DMS79 treated with DMSO at 0.1 percent for 48 hours (cell line): ENCODE measurements at regions not wholly inside any gene's neighbourhood (a gene's known extent, or its start where the extent isn't known, plus 50 kb on each side); places are given as distances from the start of the nearest gene placed in this dataset.
"Not testable (repeated sequence)": the region's sequence is repeated elsewhere in the genome, so short reads cannot be mapped to it uniquely, and the experiment has no call there.

Experiments
- DNase-seq: peaks from one replicate; lab custom pipeline; 2025; lab: John Stamatoyannopoulos, UW

GRCh38 chr12:20044351-20044750 lies 324.0 kb upstream of the PDE3A start:
- DNase-seq = no peak

GRCh38 chr12:20044846-20045245 lies 323.5 kb upstream of the PDE3A start:
- DNase-seq = no peak

GRCh38 chr12:20047901-20048300 lies 320.4 kb upstream of the PDE3A start:
- no peak for DNase-seq

- no peak for DNase-seq
These were observed 318.1 kb upstream of the PDE3A start for GRCh38 chr12:20050221-20050620.

DNA sequence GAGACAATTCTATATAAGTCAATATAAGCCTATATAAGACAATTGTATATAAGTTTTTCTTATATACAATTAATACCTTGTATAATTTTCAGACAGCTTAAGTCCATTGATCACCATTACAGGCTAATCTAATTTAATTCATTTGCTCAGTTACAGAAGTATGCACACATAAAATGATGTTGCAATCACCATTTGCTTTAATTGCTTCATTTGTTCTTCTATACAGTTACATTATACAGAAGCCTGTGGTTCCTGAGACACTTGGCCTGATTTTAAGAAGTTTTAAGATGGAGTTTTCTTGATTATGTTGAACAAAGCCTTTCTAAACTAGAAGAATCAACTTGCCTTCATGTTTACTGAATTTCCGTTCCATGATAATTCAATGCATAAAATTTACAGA lies 314.6 kb upstream of the PDE3A start:
- no peak for DNase-seq

- DNase-seq = no peak
These were observed 312.5 kb upstream of the PDE3A start for GRCh38 chr12:20055856-20056255.

DNA sequence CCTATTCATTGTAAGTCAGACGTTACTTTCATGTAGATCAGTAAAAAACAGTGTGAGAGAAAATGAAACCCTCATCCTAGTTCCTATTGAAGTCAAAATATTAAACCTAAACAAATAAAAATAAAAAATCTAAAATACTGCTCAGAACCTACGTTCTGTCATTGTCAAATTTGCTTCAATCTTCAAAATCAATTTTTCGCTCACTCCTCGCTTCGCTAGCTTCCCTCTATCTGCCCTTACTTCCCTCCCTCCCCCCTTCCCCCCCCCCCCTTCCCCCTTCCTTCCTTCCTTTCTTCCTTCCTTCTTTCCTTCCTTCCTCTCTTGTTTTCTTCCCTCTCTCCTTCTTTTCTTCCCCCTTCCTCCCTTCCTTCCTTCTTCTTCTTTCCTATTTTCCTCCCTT lies 310.9 kb upstream of the PDE3A start:
- no peak for DNase-seq

GRCh38 chr12:20063116-20063515 lies 305.2 kb upstream of the PDE3A start:
- no peak for DNase-seq

DNA sequence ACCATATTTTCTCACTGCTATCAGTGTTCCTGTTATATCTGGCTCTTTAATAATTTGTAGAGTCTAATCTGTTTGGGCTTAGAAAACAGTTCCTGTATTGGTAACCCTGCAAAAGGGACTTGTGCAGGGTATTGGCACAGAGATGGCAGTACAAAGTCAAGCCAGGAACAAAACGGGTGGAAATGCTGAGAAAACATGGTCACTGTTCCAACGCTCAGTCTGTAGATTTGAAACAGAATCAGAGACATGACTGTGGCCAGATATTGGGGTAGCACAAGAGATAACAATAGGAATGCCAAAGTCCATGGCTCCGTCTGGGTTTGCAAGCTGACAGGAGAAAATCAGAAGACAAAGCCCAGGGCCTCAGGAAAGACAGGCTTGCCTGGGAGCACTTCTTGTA lies 290.7 kb upstream of the PDE3A start:
- no peak for DNase-seq

- no peak for DNase-seq
These were observed 279.3 kb upstream of the PDE3A start for GRCh38 chr12:20089077-20089476.

DNA sequence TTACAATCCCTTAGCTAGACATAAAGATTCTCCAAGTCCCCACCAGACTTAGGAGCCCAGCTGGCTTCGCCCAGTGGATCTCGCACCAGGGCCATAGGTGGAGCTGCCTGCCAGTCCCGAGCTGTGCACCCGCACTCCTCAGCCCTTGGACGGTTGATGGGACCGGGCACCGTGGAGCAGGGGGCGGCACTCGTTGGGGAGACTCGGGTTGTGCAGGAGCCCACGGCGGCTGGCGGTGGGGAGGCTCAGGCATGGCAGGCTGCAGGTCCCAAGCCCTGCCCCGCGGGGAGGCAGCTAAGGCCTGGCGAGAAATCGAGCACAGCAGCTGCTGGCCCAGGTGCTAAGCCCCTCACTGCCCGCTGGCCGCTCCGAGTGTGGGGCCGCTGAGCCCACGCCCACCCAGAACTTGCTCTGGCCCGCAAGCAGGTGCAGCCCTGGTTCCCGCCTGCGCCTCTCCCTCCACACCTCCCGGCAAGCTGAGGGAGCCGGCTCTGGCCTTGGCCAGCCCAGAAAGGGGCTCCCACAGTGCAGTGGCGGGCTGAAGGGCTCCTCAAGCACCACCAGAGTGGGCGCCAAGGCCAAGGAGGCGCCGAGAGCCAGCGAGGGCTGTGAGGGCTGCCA lies 275.0 kb upstream of the PDE3A start:
- DNase-seq = not testable (repeated sequence)

GRCh38 chr12:20096430-20096829 lies 271.9 kb upstream of the PDE3A start:
- DNase-seq = no peak

DNA sequence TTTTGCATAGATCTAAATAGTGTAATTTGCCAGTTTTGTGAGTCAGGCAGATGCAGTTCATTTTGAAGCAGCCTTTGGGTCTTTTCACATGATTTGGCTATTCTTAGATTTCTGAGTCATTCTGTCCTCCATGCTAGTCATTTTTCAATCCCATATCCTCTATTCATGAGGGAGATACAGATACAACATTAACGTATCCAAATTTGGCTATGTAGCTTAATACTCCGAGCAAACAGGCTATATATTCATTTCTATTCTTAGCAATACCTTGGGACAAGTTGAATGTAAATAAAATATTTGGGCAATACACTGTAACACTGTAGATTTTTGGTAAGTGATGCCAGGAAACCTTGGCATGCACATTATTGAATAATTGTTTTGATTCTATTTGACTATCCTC lies 270.7 kb upstream of the PDE3A start:
- no peak for DNase-seq

- no peak for DNase-seq
These were observed 268.7 kb upstream of the PDE3A start for GRCh38 chr12:20099395-20100183.

- DNase-seq = no peak
These were observed 267.3 kb upstream of the PDE3A start for GRCh38 chr12:20101046-20101445.

GRCh38 chr12:20105943-20106342 lies 262.4 kb upstream of the PDE3A start:
- no peak for DNase-seq

- no peak for DNase-seq
These were observed 258.7 kb upstream of the PDE3A start for GRCh38 chr12:20109676-20110075.

DNA sequence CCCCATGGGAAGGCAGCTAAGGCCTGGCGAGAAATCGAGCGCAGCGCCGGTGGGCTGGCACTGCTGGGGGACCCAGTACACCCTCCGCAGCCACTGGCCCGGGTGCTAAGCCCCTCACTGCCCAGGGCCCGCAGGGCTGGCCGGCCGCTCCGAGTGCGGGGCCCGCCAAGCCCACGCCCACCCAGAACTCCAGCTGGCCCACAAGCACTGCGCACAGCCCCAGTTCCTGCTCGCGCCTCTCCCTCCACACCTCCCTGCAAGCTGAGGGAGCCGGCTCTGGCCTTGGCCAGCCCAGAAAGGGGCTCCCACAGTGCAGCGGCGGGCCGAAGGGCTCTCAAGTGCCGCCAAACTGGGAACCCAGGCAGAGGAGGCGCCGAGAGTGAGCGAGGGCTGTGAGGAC lies 253.0 kb upstream of the PDE3A start:
- DNase-seq = not testable (repeated sequence)

DNA sequence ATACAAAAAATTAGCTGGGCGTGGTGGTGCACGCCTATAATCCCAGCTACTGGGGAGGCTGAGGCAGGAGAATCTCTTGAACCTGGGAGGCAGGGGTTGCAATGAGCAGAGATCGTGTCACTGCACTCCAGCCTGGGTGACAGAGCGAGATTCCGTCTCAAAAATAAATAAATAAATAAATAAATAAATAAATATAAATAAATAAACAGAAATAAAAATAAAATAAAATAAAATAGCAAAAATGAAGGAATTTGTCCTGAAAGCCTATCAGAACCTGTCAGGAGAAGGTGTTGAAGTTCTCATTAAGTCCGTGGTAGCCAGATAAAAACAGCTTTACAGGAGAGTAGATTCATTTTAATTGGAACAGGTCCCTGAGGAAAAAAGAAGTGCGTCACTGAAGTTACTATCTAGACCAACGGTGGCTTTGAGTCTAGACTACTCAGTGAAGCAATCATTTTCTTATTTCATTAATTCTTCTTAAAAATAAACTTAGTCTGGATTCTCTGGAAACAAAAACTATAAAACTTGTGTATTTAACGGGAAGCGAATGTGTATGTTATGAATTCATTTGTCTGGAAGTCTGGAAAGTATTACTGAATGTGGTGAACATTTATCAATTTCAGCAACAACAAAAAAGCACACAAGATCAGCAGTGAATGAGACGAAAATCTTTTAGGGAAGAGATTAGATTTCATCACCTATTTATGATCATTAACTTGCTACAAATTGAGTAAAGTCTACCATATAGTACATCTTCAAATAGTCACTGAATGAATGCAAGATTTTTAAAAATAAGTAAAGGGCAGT lies 248.5 kb upstream of the PDE3A start:
- DNase-seq = no peak

GRCh38 chr12:20120403-20120725 lies 248.0 kb upstream of the PDE3A start:
- no peak for DNase-seq

DNA sequence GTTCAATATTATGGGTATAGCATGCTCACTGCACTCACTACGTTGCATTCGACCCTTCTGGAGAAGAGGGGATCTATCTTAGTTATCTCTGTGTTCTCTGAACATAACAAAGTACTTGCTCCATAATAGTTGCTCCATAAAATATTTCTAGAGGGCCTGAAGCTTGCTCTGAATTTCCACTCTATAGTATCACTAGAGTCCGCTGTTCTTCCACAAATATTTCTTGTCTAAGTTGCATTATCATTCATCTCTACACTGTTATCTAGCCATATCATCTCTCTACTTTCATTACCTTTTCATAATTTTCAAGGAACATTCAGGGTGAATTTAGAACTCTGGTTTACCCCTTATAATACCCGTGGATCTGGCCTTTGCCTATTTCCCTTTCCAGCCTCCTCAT lies 246.1 kb upstream of the PDE3A start:
- DNase-seq = no peak

GRCh38 chr12:20123465-20123864 lies 244.9 kb upstream of the PDE3A start:
- DNase-seq = no peak

DNA sequence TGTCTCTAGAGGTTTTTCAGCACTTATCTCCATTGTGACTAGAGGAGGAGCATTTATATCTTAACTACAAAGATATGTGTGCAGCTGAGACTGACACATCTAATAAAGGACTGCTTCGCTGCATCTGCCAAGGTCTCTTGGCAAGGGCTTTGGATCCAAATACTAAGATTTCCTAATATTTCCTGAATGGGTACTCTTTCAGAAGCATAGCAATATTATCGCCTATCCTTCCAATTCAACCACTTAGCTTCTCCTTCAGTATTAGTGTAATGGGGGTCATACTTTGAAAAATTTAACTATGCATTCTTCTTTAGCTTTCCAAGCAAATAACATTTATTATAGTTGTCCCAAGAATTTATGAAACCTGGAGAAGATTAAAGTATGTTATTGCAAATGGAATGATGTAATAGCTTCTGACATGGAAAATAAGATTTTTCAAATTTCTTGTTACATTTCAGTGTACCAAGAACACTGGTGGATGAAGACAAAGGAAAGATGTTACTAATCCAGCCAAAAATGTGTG lies 243.0 kb upstream of the PDE3A start:
- DNase-seq = no peak
